Stimulated activated CD8-positive, alpha-beta memory T cell treated with anti-CD3 and anti-CD28 coated beads, Interleukin-7, amount 100 ng/mL, for 24 hours (primary cell): ENCODE measurements at regions not wholly inside any gene's neighbourhood (a gene's known extent, or its start where the extent isn't known, plus 50 kb on each side); places are given as distances from the start of the nearest gene placed in this dataset.

Source experiments
- DNase-seq: peaks from one replicate; pipeline ENCODE4 v3.0.0-alpha.2; 2020; ENCODE audit warnings: low read depth

DNA sequence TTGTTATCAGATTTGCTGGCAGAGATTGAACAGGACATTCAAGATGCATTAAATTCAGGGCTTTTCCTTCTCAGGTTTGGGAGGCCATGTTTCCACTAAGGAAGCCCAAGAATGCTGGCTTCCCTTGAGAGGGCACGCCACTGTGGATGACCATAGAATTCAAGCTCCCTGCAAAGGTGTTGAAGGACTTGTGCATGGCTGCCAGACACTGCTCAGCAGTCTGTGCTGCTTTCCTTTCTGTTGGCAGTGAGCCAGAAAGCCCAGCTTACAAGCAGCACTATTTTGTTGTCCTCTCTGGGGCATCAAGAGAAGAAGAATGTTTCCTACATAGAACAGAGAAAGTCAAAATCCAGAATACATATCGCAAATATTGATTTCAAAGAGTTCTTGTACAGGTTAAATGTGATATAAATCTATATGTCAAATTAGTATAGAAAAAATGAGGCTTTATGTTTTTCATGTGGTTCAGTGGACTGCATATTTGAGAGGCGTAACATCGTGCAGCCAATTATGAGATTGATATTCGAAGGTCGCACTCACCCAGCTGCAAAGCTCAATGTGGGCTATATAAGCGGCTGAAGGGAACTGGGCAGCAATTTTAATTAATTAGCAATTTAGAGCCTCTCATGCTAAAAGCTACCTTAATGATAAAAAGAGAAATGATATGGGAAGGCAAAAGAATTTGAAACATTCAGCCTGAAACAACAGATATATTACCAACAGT lies 103.1 kb upstream of the ISL1 start:
- DNase-seq = no peak

DNA sequence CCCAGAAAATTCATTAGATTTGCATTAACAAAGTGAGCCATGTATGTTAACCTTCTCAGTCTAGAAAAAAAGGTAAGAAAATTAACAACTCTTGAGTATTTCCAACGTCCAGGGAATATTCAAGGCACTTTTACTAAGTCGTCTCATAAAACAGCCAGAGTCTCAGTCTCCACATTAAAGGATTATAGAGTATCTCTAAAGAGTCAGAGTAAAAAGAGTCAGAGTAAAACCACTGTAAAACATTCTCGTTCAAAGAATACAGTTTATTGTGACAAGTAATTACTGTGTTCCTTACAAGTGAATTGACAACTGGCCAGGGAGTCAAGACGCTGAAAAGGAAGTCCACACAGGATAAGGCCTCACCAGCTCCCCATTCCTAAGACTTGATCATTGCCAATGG lies 97.2 kb upstream of the ISL1 start:
- no peak for DNase-seq

DNA sequence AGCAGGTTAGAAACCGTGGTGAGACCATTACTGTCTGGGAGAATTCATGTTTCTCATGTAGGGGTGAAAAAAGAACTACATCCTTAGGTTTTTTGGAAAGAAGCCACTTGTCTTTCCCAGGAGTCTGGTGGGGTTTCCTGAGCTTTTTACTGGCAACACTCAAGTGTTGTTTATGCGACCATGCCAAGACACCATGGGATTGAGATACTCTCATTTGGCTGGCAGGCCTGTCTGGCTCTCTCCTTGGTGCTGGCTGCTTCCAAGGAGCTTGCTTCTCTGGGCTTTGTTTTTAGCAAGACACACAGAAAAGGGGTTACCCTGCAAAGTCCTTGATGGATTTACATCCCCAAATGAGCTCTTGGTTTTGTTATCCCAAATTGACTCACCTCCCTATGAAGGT lies 80.9 kb upstream of the ISL1 start:
- no peak for DNase-seq

DNA sequence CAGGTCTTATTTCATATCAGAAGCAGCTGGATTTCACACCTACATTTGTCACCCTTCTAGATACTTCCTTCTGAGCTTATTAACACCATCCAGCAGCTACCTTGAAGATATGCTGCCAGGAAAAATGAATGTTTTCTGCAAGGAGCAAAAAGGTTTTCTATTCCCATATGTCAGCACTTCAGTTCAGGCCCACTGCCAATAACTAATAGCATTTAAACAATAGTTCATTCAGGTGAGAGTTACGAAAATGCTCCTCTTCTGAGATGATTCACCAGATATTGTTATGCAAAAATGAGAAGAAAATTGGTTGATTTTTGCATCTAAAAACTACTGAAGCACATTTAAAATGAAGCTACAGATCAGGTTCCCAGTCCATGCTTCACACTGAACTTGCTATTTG lies 56.4 kb upstream of the ISL1 start:
- DNase-seq = no peak
